ENCODE measurements at regions not wholly inside any gene's neighbourhood (a gene's known extent, or its start where the extent isn't known, plus 50 kb on each side); places are given as distances from the start of the nearest gene placed in this dataset.

DNA sequence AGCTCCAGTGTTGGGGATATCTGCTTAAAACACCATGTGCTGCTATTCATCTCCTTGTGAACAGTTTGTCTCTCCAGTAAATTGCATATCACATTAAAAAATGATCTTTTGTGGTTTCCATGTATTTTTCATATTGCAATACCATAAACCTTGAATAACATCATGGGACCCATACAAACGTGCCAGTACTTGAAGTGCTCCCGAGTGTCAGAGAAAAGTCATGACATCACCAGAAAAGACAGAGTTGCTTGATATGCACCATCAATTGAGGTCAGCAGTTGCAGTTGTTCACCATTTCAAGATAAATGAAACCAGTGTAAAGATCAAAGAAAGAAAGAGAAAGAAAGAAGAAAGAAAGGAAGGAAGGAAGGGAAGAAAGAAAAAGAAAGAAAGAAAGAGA is 278.6 kb downstream of the ZNF621 start:
- DNase-seq (ENCODE audit: low spot score) (no peak), FAIRE-seq (no peak)

DNA sequence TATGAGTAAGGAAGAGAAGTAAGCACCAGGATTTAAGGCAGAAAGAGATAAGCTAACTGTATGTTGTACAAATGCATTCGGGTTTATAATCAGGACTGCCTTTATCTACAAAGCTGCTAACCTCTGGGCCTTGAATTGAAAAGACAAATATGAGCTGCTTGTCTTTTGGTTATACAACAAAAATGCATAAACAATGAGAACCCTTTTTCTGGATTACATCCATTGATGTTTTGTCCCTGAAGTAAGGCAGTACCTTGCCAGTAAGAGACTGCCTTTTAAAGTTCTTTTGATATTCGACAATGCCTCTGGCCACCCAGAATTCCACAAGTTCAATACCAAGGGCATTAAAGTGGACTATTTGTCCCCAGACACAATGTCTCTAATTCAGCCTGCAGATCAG is 280.7 kb downstream of the ZNF621 start:
- FAIRE-seq (no peak), DNase-seq (ENCODE audit: low spot score) (no peak)

DNA sequence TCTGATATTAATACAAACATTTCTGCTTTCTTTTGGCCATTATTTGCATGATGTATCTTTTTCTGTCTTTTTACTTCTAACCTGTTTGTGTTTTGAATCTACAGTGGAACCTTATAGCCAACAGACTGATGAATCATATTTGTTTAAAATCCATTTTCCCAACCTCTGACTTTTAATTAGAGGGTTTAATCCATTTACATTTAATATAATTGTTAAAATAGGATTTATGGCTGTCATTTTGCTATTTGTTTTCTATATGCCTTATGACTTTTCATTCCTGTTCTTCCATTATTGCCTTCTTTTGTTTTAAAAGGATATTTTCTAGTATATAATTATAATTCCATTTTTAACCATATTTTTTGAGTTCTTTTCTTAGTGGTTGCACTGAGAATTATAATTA is 286.1 kb downstream of the ZNF621 start:
- DNase-seq (ENCODE audit: low spot score), result no peak
- FAIRE-seq, result no peak

DNA sequence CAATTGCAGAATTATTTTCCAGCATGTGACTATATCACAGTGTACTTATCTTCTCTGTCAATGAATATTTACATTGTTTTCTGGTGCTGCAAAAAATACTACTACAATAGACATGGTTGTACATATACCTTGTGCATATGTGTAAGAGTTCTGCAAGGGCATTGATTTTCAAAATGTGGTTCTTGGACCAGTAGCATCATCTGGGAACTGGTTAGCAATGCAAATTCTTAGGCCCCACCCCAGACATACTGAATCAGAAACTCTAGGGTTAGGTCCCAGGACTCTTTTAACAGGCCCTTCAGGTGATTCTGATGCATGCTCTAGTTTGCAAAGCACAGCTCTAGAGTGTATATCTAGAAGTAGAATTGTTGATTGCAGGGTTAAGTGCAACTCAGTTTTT is 292.3 kb downstream of the ZNF621 start:
- FAIRE-seq (no peak), DNase-seq (ENCODE audit: low spot score) (no peak)

DNA sequence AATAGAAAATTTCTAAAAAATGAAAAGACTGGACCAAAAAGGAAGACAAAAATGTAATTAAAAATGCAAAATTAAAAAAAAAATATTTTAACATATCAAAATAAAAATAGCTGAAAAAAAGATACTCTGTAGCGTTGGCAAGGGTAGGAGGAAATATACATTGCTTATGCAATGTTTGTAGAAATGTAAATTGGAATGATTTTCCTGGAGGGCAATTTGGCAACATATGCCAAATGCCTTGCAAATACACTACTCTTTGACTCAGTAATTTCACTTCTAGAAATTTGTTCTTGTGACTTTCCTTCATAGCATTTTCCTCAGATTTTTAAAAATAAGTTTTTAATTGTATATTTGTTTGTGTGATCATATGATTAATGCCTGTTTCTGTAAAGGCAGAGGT is 296.6 kb downstream of the ZNF621 start:
- FAIRE-seq, result no peak
- no peak for DNase-seq (ENCODE audit: low spot score)

DNA sequence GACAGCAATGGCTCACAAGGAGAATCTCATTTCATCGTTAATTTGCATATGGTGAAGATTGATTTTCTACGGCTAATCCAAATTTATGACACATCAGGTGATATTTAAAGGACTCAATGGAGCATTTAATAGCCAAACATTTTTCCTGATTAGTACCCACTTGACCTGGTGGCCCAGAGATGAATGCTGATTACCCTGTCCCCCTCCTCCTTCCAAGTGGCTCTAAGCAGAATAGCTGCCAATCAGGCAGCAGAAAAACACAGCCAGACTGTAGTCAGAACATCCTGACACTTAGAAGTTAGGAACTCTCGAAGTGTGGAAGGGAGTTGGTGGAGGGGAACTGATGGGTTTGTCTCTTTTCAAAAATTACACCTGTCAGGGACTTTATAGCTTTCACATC is 302.5 kb downstream of the ZNF621 start:
- FAIRE-seq (no peak), DNase-seq (ENCODE audit: low spot score) (no peak)

DNA sequence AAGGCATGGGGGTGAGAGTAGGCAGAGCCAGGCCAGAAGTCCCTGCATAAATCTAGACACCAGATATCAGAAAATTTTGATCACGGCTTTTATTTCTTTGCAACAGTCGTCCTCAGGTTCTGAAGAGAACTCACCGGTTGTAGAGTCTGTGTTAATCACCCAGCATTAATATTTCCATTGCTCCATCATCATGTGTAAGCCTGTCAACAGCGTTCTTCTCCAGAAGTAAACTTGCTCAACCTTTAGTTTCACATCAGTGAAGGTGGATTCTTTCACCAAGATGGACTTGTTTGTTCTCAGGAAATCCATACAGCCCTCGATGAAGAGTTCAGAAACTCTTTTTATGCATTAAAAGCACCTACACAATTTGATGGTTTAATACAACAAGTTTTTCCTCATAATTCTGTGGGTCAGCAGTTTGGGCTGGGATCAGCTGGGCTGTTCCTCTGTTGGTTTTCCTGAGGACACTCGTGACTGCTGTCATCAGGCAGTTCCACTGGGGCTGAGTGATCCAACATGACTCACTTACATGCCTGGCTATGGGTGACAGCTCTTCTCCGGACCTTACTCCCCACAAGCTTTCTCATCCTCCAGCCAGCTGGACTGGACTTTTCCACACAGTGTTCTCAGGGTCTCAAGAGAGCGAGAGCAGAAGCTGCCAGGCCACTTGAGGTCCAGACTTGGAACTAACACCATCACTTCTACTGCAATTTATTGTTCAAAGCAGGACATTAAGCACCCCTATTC is 303.4 kb downstream of the ZNF621 start:
- FAIRE-seq (no peak), DNase-seq (ENCODE audit: low spot score) (peak; percentile 16)

DNA sequence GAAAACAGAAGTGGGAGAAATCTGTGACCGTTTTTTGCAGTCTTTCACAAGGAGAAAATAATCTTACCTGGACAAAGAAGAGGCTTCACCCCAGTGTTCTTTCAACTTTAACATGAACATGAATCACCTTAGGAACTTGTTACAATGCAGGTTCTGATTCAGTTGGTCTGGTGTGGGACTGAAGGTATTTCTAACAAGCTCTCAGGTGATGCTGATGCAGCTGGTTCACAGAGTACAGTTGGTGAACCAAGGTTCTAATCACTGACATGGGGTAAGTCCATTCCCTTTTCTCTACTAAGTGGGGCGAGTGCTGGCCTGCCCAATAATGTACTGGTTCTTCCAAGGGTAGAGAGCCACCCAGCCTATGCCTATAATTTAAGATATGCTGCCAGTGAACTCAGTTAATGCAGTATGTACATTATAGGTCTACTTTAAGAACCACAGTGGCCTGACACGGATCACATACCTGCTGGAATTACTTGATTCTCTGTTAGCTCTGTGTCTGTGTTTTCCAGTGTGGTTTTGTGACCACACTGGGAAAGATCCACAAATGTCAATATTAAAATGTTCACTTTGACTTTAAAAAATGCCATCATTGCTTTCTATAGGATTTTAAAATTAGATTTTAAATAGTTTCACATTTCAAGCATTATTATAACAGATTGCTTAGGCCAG is 304.1 kb downstream of the ZNF621 start:
- DNase-seq (ENCODE audit: low spot score) (no peak), FAIRE-seq (no peak)

DNA sequence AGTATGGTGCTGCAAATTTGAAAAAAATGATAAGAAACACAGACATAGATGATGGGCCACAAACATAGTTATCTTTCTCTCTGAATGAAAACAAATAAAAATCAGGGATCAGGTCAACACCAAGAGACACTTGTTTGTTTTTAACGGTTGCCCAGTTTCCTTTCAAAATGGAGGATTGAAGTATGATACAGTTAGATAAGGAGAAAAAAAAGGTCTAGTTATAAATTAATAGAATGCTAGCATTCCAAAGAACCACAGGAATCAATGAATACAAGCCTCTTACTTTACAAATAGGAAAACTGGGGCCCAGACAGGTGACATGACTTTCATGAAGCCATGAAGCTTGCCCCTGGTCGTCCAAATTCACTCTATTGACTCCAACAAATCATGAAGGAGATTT is 305.1 kb downstream of the ZNF621 start:
- DNase-seq (ENCODE audit: low spot score) (no peak), FAIRE-seq (no peak)

DNA sequence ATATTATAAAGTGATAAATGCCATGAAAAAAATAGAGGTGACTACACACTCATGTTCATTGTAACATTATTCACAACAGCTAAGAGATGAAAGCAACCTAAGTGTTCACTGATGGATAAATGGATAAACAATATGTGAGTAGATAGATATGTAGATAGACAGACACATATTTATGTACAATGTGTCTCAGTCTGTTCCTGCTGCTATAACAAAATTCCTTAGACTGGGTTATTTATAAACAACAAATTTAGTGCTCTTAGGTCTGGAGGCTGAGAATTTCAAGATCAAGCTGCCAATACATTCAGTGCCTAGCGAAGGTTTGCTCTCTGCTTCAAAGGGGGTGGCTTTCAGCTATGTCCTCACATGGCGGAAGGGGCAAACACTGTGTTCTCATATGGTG is 312.5 kb downstream of the ZNF621 start:
- DNase-seq (ENCODE audit: low spot score), result no peak
- no peak for FAIRE-seq

DNA sequence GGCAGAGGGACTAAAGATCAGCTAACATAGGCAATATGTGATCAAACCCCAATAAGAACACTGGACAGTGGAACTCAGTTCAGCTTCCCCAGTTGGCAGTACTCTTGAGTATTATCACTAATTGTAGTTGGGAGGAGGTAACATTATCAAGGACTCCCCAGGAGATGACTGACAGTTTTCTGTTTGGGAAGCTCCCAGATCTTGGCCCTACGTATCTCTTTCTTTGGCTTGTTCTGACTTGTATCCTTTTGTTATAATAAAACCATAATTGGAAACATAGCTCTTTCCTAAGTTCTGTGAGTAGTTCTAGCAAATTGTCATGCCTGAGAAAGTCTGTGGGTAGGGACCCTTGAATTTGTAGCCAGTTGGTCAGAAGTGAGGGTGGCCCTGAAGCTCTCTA is 316.4 kb downstream of the ZNF621 start:
- no peak for DNase-seq (ENCODE audit: low spot score)
- no peak for FAIRE-seq

DNA sequence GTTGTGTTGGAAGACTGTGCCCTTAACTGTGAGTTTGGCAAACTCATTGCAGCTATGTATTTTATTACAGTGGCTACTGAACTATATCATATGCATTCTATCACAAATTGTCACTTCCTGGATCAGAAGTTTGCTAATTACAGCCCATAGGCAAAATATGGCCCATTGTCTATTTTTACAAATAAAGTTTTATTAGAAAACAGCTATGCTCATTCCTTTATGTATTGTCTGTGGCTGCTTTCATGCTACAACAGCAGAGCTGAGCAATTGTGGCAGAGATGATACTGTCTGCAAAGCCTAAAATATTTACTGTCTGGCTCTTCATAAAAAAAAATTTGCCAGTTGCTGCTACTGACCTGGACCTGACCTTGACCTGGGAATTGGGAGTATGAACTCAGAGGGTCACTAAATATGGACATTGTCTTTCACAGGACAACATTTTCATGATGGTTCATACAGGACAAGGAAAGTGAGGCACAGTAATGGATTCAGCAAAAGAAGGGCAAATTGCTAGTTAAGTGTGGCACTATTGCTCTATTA is 316.9 kb downstream of the ZNF621 start:
- DNase-seq (ENCODE audit: low spot score) (no peak), FAIRE-seq (no peak)

DNA sequence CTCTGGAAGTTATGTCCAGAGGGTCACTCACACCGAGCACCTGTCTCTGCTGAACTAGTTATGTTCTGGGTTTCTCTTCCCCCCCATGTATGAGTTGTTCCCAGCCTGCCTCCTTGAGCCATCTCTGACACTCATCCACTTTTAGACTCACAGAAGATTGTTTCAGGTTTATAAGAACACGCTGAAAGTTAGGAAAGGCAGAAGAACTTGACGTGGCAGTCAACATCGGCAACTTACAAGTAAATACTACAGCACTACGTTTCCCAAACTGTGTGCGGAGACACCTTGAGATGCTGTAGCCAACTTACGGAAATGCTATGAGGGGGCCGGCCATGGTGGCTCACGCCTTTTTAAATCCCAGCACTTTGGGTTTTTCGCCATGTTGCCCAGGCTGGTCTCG is 318.0 kb downstream of the ZNF621 start:
- FAIRE-seq, result no peak

DNA sequence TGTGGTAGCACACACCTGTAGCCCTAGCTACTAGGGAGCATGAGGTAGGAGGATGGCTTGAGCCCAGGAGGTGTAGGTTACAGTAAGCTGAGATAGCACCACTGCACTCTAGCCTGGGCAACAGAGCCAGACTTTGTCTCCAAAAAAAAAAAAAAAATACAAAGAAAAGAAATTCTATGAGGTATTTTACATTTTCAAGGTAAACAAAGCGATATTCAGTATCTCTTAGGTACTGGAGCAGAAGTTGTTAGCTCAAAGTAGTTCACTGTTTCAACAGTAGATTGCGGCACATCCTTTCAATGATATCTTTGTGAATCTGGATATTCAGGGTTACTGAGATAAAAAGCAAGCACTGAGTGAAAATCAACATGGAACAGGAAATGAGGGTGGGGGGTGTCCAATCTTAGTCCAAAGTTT is 318.5 kb downstream of the ZNF621 start:
- DNase-seq (ENCODE audit: low spot score) (no peak), FAIRE-seq (no peak)

More for the DNA sequence above, 318.0 kb downstream of the ZNF621 start:
- DNase-seq (ENCODE audit: low spot score), result no peak

DNA sequence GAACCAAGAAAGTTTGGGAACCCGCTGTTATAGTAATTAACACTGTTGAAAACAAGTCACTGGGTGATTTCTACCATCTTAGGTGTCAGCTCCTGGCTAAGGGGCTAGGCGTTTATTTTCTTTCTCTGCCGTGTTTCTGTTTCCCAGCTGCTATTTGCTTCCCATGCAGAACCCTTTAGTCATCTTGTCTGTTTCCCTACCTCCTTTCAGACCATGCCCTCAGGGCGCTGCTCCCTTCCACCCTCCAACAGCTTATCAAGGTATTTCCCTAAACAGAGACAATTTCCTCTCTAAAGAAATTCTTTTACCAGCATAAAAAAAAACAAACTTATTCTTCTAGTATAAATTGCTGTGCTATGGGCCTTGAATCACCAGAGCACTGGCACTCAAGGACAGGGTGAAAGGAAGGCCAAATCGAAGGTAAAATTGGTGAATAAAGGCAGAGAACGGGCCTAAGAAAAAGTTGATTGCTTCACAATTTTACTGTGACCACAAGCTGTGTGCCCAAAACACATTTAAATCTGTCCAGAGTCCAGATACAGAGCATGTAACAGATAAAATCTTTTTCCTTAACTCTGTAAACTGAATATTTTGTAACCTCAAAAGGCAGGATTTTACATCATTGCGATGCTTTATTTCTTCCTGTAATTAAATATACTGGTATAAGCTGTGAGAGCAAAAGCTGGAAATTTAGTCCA is 319.2 kb downstream of the ZNF621 start:
- DNase-seq (ENCODE audit: low spot score) (no peak), FAIRE-seq (no peak)

DNA sequence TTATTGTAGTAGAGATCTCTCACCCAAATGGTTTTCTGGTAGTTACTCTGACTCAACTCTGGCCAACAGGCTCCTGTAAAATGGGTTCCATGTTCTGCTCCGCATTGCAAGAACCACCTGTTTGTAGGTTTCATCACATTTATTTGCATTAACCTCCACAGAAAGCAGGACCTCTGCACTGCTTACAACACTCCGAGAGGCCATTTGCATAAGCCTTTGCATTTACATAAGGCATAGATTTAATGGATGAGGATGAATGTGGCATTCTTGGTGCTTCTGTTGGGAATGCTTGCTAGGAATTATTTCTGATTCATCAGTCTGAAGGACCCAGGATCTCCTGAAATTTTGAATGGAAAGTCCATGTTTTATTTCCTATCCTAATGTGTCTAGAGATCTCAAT is 320.1 kb downstream of the ZNF621 start:
- FAIRE-seq (no peak), DNase-seq (ENCODE audit: low spot score) (no peak)

DNA sequence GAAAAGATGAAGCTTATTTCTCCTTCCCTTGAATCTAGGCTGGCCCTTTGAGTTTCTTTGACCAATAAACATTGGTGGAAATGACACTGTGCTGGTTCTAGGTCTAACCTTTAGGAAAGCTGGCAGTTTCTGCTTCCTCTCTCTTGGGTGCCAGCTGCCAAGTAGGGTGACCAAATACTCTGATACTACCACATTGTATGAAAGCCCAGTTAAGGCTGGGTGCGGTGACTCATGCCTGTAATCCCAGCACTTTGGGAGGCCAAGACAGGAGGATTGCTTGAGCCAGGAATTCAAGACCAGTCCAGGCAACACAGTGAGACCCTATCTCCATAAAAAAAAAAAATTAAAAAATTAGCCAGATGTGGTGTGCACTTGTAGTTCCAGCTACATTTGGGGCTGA is 320.7 kb downstream of the ZNF621 start:
- DNase-seq (ENCODE audit: low spot score), result no peak
- FAIRE-seq, result no peak

DNA sequence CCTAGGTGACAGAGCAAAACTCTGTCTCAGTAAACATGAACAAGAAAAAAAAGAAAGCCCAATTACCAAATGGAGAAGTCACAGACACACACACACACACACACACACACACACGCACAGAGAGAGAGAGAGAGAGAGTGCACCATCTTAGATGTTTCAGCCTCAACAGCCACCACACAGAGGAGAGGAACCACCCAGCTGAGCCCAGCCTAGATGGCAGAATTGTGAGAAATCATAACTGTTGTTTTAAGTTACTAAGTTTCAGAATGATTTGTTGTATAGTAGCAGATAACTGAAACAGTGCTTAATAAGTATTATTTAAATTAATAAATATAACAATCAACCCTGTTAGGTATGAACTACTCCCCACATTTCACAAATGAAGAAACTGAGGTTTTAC is 321.2 kb downstream of the ZNF621 start:
- FAIRE-seq (no peak), DNase-seq (ENCODE audit: low spot score) (no peak)

DNA sequence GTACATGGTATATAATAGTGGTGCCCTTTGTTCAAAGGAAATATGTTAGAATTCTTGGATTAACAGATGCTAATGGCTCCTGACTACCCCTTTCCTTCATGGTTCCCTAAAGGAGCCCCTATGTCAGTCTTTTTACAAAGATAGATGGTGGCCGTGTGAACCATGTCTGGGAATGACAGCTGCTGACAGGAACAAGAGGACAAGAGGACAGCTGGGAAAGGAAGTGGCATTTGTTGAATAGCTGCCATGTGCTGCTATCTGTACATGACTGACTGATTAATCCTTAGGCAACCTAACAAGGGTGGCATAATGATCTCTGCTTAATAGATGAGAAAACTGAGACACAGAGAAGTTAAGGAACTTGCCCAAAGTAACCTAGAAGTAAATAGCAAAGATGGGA is 321.7 kb downstream of the ZNF621 start:
- FAIRE-seq (no peak), DNase-seq (ENCODE audit: low spot score) (no peak)

DNA sequence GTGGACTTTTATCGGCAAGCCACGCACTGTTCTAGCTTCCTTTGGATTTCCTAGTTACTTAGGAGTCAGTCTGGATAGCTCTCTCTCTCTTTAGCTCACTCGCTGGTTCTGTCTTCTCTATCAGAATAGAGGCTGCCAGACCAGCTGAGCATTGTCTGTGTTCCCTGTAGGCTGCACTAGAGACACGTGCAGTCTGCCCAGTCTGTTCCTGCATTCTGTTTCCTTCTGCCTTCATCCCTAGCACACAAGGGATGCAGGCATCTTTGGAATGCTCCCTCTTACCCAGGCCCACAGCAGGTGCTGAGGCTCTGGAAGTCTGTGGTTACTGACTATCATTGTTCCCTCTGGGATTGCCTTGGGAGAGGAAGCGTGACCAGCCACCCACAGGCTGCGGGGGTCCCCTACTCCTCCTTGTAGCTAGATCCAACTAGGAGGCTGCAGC is 322.8 kb downstream of the ZNF621 start:
- FAIRE-seq (peak; percentile 68), DNase-seq (ENCODE audit: low spot score) (peak; percentile 70)

DNA sequence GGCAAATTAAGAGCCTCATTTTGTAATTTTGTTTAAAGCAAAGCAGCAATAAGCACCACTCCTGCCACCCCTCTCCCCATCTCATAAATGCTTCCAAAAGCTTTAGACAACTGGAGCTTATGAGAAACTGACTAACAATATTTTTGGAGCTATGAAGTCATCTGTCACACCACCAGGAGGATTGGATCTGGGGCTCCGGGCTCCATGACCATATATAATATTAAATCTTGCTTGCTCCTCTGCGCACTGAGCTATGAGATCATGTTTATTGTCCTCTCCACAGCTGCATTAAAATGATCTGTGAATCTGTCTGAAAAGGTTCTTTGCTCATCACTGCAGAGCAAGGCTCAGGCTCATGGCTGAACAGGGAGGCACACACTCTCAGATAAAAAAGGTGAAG is 323.7 kb downstream of the ZNF621 start:
- DNase-seq (ENCODE audit: low spot score) (no peak), FAIRE-seq (no peak)

DNA sequence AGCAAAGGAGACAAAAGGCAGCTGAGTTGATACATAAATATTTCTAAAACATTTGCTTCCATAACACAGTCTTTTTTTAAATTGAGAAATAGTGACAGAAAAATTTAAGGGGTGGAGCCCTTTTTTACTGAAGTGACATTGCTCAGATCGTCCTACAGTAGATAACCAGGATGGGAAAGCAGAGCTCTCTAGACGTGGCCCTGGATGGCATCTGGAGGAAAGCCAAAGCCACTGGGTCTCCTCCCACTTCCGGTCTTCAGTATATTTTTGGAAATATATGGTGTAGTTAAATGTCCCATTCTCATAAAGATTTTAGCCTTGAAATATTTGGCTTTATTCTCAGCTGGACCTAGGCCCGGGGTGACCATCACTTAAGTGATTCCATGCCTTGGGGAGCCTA is 326.1 kb downstream of the ZNF621 start:
- DNase-seq (ENCODE audit: low spot score) (no peak), FAIRE-seq (no peak)
